ENCODE measurements at regions not wholly inside any gene's neighbourhood (a gene's known extent, or its start where the extent isn't known, plus 50 kb on each side); places are given as distances from the start of the nearest gene placed in this dataset.

- TF ChIP-seq POLR2A (IDR thresholded peaks at IDR 0.05; ENCODE audit: low read depth, low read length), result no peak
- no peak for FAIRE-seq
- no peak for DNase-seq (ENCODE audit: insufficient read length, low spot score)
Observed at GRCh38 chr2:10242451-10242850, 60.3 kb upstream of the HPCAL1 start.

- no peak for FAIRE-seq
- DNase-seq (ENCODE audit: insufficient read length, low spot score), result no peak
- no peak for TF ChIP-seq POLR2A (IDR thresholded peaks at IDR 0.05; ENCODE audit: low read depth, low read length)
Observed at GRCh38 chr2:10242998-10243925, 59.4 kb upstream of the HPCAL1 start.

- FAIRE-seq, result no peak
- no peak for DNase-seq (ENCODE audit: insufficient read length, low spot score)
- no peak for TF ChIP-seq POLR2A (IDR thresholded peaks at IDR 0.05; ENCODE audit: low read depth, low read length)
Observed at GRCh38 chr2:10243926-10244270, 58.8 kb upstream of the HPCAL1 start.

GRCh38 chr2:10245021-10245420 lies 57.7 kb upstream of the HPCAL1 start:
- TF ChIP-seq POLR2A (IDR thresholded peaks at IDR 0.05; ENCODE audit: low read depth, low read length), result no peak
- FAIRE-seq (no peak), DNase-seq (ENCODE audit: insufficient read length, low spot score) (no peak)

GRCh38 chr2:10245661-10246060 lies 57.0 kb upstream of the HPCAL1 start:
- no peak for FAIRE-seq
- no peak for DNase-seq (ENCODE audit: insufficient read length, low spot score)
- TF ChIP-seq POLR2A (IDR thresholded peaks at IDR 0.05; ENCODE audit: low read depth, low read length), result no peak

GRCh38 chr2:10246370-10246769 lies 56.3 kb upstream of the HPCAL1 start:
- DNase-seq (ENCODE audit: insufficient read length, low spot score) (no peak), FAIRE-seq (no peak)
- TF ChIP-seq POLR2A (IDR thresholded peaks at IDR 0.05; ENCODE audit: low read depth, low read length), result no peak

- no peak for DNase-seq (ENCODE audit: insufficient read length, low spot score)
- TF ChIP-seq POLR2A (IDR thresholded peaks at IDR 0.05; ENCODE audit: low read depth, low read length), result no peak
- no peak for FAIRE-seq
Observed at GRCh38 chr2:10246831-10247230, 55.9 kb upstream of the HPCAL1 start.

- FAIRE-seq (no peak), DNase-seq (ENCODE audit: insufficient read length, low spot score) (no peak)
- TF ChIP-seq POLR2A (IDR thresholded peaks at IDR 0.05; ENCODE audit: low read depth, low read length), result no peak
Observed at GRCh38 chr2:10249798-10250197, 52.9 kb upstream of the HPCAL1 start.

GRCh38 chr2:10252224-10252623 lies 50.5 kb upstream of the HPCAL1 start:
- DNase-seq (ENCODE audit: insufficient read length, low spot score) (no peak), FAIRE-seq (no peak)
- TF ChIP-seq POLR2A (IDR thresholded peaks at IDR 0.05; ENCODE audit: low read depth, low read length), result no peak

GRCh38 chr2:10252661-10253060 lies 50.0 kb upstream of the HPCAL1 start:
- DNase-seq (ENCODE audit: insufficient read length, low spot score), result no peak
- no peak for TF ChIP-seq POLR2A (IDR thresholded peaks at IDR 0.05; ENCODE audit: low read depth, low read length)
- no peak for FAIRE-seq

All from H54 (cell line).